ENCODE measurements at regions not wholly inside any gene's neighbourhood (a gene's known extent, or its start where the extent isn't known, plus 50 kb on each side); places are given as distances from the start of the nearest gene placed in this dataset.

GRCh38 chr7:7090460-7090859, 91.9 kb upstream of the C1GALT1 start:
- no peak for DNase-seq
- POLR2A ChIA-PET = no interaction called here
- no peak for TF ChIP-seq CTCF (IDR thresholded peaks at IDR 0.05; ENCODE audit: insufficient read depth in 1 of 2, low read depth in 1 of 2, low read length in 1 of 2, severe bottlenecking in 1 of 2, unreplicated experiment in 1 of 2)
- Mint-ChIP-seq H3K4me1 (ENCODE audit: low read depth, unreplicated experiment) (peaks cover 6% of the 10 kb centered on the region), H3K36me3 (ENCODE audit: insufficient read depth, unreplicated experiment) (no peaks in the 10 kb centered on the region), H3K27ac (ENCODE audit: unreplicated experiment) (no peak overlapping the region), H3K9me3 (ENCODE audit: unreplicated experiment) (peaks cover 34% of the 10 kb centered on the region), H3K27me3 (ENCODE audit: insufficient read depth, unreplicated experiment) (no peaks in the 10 kb centered on the region), H3K4me3 (ENCODE audit: unreplicated experiment) (no peak overlapping the region)
- no peaks in the 10 kb centered on the region; the same call in 1 of the 2 replicates for H3K4me1 ChIP-seq
- intact Hi-C loops (cut with micrococcal nuclease; ENCODE audit: unreplicated experiment) = loop anchor here (10.0 kb wide), 1 partner anchor 126 kb away; no protein-coding TSS in a partner anchor
- no TSS peak for BruUV-seq (replicated peaks)
- H3K27me3 ChIP-seq (replicated peaks; ENCODE audit: control insufficient read depth, insufficient read depth, low read length) = no peaks in the 10 kb centered on the region
- H3K4me3 ChIP-seq (ENCODE audit: low read depth, low read length) = no peak overlapping the region
- H3K36me3 ChIP-seq (ENCODE audit: control insufficient read depth, insufficient read depth, low read length) = no peaks in the 10 kb centered on the region
- CTCF ChIA-PET = no interaction called here
- H3K9me3 ChIP-seq = peaks cover 6% of the 10 kb centered on the region; the same call in 1 of the 2 replicates

GRCh38 chr7:7098280-7098818, 84.0 kb upstream of the C1GALT1 start:
- no peak overlapping the region for H3K4me3 ChIP-seq (ENCODE audit: low read depth, low read length)
- TF ChIP-seq CTCF (IDR thresholded peaks at IDR 0.05; ENCODE audit: insufficient read depth in 1 of 2, low read depth in 1 of 2, low read length in 1 of 2, severe bottlenecking in 1 of 2, unreplicated experiment in 1 of 2) = no peak
- ChIA-PET POLR2A (no interaction called here), CTCF (no interaction called here)
- H3K36me3 ChIP-seq (ENCODE audit: control insufficient read depth, insufficient read depth, low read length) = no peaks in the 10 kb centered on the region
- DNase-seq = no peak
- Mint-ChIP-seq H3K9me3 (ENCODE audit: unreplicated experiment) (peaks cover 10% of the 10 kb centered on the region), H3K4me1 (ENCODE audit: low read depth, unreplicated experiment) (peaks cover 29% of the 10 kb centered on the region), H3K27me3 (ENCODE audit: insufficient read depth, unreplicated experiment) (no peaks in the 10 kb centered on the region), H3K4me3 (ENCODE audit: unreplicated experiment) (no peak overlapping the region), H3K36me3 (ENCODE audit: insufficient read depth, unreplicated experiment) (peaks cover 6% of the 10 kb centered on the region), H3K27ac (ENCODE audit: unreplicated experiment) (peak overlapping the region; percentile 3)
- intact Hi-C loops (cut with micrococcal nuclease; ENCODE audit: unreplicated experiment) = loop anchor here (5.0 to 10.0 kb wide), 2 partner anchors 106 to 134 kb away; no protein-coding TSS in a partner anchor
- peaks cover 27% of the 10 kb centered on the region for H3K4me1 ChIP-seq
- no peaks in the 10 kb centered on the region for H3K27me3 ChIP-seq (replicated peaks; ENCODE audit: control insufficient read depth, insufficient read depth, low read length)
- H3K9me3 ChIP-seq = no peaks in the 10 kb centered on the region
- BruUV-seq (replicated peaks) = no TSS peak

GRCh38 chr7:7099584-7100014, 82.7 kb upstream of the C1GALT1 start:
- no peaks in the 10 kb centered on the region for H3K27me3 Mint-ChIP-seq (ENCODE audit: insufficient read depth, unreplicated experiment)
- Histone ChIP-seq H3K27me3 (replicated peaks; ENCODE audit: control insufficient read depth, insufficient read depth, low read length) (no peaks in the 10 kb centered on the region), H3K36me3 (ENCODE audit: control insufficient read depth, insufficient read depth, low read length) (no peaks in the 10 kb centered on the region; the same call in 1 of the 2 replicates), H3K9me3 (no peaks in the 10 kb centered on the region), H3K4me1 (peaks cover 27% of the 10 kb centered on the region), H3K4me3 (ENCODE audit: low read depth, low read length) (no peak overlapping the region)
- no peak for TF ChIP-seq CTCF (IDR thresholded peaks at IDR 0.05; ENCODE audit: insufficient read depth in 1 of 2, low read depth in 1 of 2, low read length in 1 of 2, severe bottlenecking in 1 of 2, unreplicated experiment in 1 of 2)
- intact Hi-C loops (cut with micrococcal nuclease; ENCODE audit: unreplicated experiment) = loop anchor here (1.0 to 10.0 kb wide), 5 partner anchors 83 to 253 kb away; partner anchors contain the start of gene C1GALT1
- peak; percentile 93 to 94 for DNase-seq
- BruUV-seq (replicated peaks) = no TSS peak
- H3K36me3 Mint-ChIP-seq (ENCODE audit: insufficient read depth, unreplicated experiment) = peaks cover 6% of the 10 kb centered on the region
- peaks cover 6% of the 10 kb centered on the region for H3K9me3 Mint-ChIP-seq (ENCODE audit: unreplicated experiment)
- H3K4me1 Mint-ChIP-seq (ENCODE audit: low read depth, unreplicated experiment) = peaks cover 29% of the 10 kb centered on the region
- CTCF ChIA-PET = interaction anchor here (0.5 to 1.5 kb wide), 5 partner anchors 10 to 697 kb away, joined by 3 to 7 read pairs (median 5); partner anchors contain the start of gene C1GALT1
- H3K4me3 Mint-ChIP-seq (ENCODE audit: unreplicated experiment) = no peak overlapping the region
- POLR2A ChIA-PET = interaction anchor here (0.6 to 1.0 kb wide), 2 partner anchors 109 to 465 kb away, joined by 3 read pairs; no protein-coding TSS in a partner anchor
- peak overlapping the region; percentile 3 for H3K27ac Mint-ChIP-seq (ENCODE audit: unreplicated experiment)
